ENCODE measurements at regions not wholly inside any gene's neighbourhood (a gene's known extent, or its start where the extent isn't known, plus 50 kb on each side); places are given as distances from the start of the nearest gene placed in this dataset.

- H3K4me3 ChIP-seq = no peak overlapping the region
- no peaks in the 10 kb centered on the region for H3K9me3 ChIP-seq
- no peaks in the 10 kb centered on the region for H3K36me3 ChIP-seq
- intact Hi-C loops (cut with DNase I) = no loop called here
- no peak for TF ChIP-seq CTCF (IDR thresholded peaks at IDR 0.05)
- no peak overlapping the region for H3K27ac ChIP-seq
- DNase-seq = no peak
- 92 to 96% methylated on average over 1 of the region's 1 CpG for WGBS, 2 donors
- no peak for ATAC-seq
- H3K4me1 ChIP-seq = no peaks in the 10 kb centered on the region
- no peaks in the 10 kb centered on the region for H3K27me3 ChIP-seq
- FAIRE-seq = no peak
Observed at GRCh38 chr4:129821073-129821472, 725.1 kb downstream of the C4orf33 start.

- no peak for ATAC-seq
- Histone ChIP-seq H3K27me3 (no peaks in the 10 kb centered on the region), H3K27ac (no peak overlapping the region), H3K36me3 (no peaks in the 10 kb centered on the region), H3K4me3 (no peak overlapping the region), H3K4me1 (no peaks in the 10 kb centered on the region), H3K9me3 (no peaks in the 10 kb centered on the region)
- intact Hi-C loops (cut with DNase I) = no loop called here
- no peak for TF ChIP-seq CTCF (IDR thresholded peaks at IDR 0.05)
- DNase-seq = no peak
- no peak for FAIRE-seq
Observed at GRCh38 chr4:129821963-129822362, 726.0 kb downstream of the C4orf33 start.

- intact Hi-C loops (cut with DNase I) = no loop called here
- FAIRE-seq = no peak
- Histone ChIP-seq H3K4me1 (no peaks in the 10 kb centered on the region), H3K36me3 (no peaks in the 10 kb centered on the region), H3K4me3 (no peak overlapping the region), H3K27ac (no peak overlapping the region), H3K27me3 (no peaks in the 10 kb centered on the region), H3K9me3 (no peaks in the 10 kb centered on the region)
- ATAC-seq = peak; percentile 36 to 84 (median 74)
- 19 to 20% methylated on average over 2 of the region's 2 CpGs for WGBS, 2 donors
- TF ChIP-seq CTCF (IDR thresholded peaks at IDR 0.05) = no peak
- peak; percentile 18 to 74 (median 54) for DNase-seq
Observed at GRCh38 chr4:129822701-129823100, 726.7 kb downstream of the C4orf33 start.

GRCh38 chr4:129823105-129823504 lies 727.2 kb downstream of the C4orf33 start:
- Histone ChIP-seq H3K4me1 (no peaks in the 10 kb centered on the region), H3K27ac (no peak overlapping the region), H3K4me3 (no peak overlapping the region), H3K36me3 (no peaks in the 10 kb centered on the region), H3K9me3 (no peaks in the 10 kb centered on the region), H3K27me3 (no peaks in the 10 kb centered on the region)
- ATAC-seq (no peak), DNase-seq (no peak), FAIRE-seq (no peak)
- intact Hi-C loops (cut with DNase I) = no loop called here
- no peak for TF ChIP-seq CTCF (IDR thresholded peaks at IDR 0.05)

GRCh38 chr4:129829373-129829772 lies 733.4 kb downstream of the C4orf33 start:
- no peak overlapping the region for H3K4me3 ChIP-seq
- no peak overlapping the region for H3K27ac ChIP-seq
- DNase-seq (no peak), ATAC-seq (no peak), FAIRE-seq (no peak)
- H3K36me3 ChIP-seq = no peaks in the 10 kb centered on the region
- 73 to 78% methylated on average over 2 of the region's 2 CpGs for WGBS, 2 donors
- H3K27me3 ChIP-seq = no peaks in the 10 kb centered on the region
- TF ChIP-seq CTCF (IDR thresholded peaks at IDR 0.05) = no peak
- intact Hi-C loops (cut with DNase I) = no loop called here
- H3K9me3 ChIP-seq = no peaks in the 10 kb centered on the region
- H3K4me1 ChIP-seq = no peaks in the 10 kb centered on the region

Measured in pancreas (tissue), 10 donors.